ENCODE measurements at regions not wholly inside any gene's neighbourhood (a gene's known extent, or its start where the extent isn't known, plus 50 kb on each side); places are given as distances from the start of the nearest gene placed in this dataset.
"Not testable (repeated sequence)": the region's sequence is repeated elsewhere in the genome, so short reads cannot be mapped to it uniquely, and the experiment has no call there.

DNA sequence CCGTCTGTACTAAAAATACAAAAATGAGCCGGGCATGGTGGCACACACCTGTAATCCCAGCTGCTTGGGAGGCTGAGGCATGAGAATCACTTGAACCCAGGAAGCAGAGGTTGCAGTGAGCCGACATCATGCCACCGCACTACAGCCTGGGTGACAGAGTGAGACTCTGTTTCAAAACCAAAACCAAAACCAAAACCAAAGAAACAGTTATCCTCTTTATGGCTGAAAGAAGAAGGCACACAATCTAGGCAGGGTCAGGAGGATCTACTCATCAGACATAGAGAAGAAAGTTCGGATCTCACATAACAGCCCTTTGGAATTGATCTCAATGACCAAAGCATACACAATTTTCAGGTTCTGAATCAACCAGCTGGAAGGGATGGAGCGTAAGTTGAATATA lies 411.3 kb upstream of the SLC35B3 start:
- FAIRE-seq = not testable (repeated sequence)

DNA sequence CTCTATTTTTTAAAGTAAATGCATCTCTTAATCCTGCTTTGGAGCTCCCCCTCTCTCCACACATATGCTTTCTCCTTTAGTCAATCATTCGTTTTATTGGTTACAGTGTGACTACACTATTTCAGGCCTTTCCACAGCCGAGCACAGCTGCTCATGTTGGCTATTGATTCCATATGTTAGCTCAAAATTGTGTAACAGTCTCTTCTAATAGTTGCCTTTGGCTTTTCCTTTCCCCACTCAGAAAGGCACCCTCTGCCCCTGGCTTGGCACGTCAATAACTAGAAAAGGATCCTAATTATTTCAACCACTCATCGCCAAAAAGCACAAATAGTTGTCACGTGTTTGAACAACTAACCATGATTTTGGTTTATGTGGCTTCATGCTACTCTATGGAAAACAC lies 410.3 kb upstream of the SLC35B3 start:
- no peak for FAIRE-seq

DNA sequence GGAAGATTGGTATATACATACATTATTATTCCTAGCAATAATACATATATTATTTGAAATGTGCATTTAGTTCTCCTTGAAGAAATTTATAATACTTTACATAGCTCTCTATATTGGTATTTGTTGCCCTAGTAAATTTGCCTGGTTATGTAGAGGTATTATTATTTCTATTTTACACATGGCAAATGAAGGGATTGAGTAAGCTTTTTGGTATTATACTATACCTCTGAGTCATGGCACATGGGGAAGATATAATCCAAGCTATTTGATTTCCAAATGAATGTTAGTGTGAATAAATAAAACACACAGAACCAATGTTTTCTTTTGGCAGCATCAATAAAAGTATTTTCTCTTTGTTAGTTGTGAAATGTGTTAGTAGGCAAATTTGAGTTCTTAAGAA lies 409.6 kb upstream of the SLC35B3 start:
- no peak for FAIRE-seq

DNA sequence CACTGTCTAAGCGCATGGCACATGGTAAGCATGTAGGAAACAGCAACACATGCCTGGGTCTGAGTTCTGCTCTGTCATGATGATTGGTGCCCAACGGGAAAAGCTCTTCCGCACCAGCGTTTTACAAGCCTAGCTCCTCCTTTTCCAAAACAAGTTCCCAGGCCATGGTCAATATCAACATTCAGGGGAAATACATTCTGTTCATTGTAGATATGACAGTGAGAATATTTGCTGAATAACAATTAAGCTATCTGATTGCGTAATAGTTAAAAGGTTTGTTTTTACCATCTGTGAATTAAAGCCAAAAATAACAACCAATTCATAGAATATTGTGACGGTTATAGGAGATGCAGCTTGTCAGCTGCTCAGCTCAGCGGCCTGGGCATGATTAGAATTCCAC lies 404.3 kb upstream of the SLC35B3 start:
- no peak for FAIRE-seq

GRCh38 chr6:8837343-8837742 lies 402.0 kb upstream of the SLC35B3 start:
- no peak for FAIRE-seq

DNA sequence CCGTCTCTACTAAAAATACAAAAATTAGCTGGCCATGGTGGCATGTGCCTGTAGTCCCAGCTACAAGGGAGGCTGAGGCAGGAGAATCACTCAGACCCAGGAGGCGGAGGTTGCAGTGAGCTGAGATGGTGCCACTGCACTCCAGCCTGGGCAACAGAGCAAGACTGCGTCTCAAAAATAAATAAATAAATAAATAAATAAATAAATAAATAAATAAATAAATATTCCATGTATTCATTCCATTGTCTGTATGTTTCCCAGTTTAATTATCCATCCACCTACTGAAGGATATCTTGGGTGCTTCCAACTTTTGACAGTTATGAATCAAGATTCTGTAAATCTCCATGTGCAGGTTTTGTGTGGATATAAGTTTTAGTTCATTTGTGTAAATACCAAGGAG lies 397.4 kb upstream of the SLC35B3 start:
- not testable (repeated sequence) for FAIRE-seq

DNA sequence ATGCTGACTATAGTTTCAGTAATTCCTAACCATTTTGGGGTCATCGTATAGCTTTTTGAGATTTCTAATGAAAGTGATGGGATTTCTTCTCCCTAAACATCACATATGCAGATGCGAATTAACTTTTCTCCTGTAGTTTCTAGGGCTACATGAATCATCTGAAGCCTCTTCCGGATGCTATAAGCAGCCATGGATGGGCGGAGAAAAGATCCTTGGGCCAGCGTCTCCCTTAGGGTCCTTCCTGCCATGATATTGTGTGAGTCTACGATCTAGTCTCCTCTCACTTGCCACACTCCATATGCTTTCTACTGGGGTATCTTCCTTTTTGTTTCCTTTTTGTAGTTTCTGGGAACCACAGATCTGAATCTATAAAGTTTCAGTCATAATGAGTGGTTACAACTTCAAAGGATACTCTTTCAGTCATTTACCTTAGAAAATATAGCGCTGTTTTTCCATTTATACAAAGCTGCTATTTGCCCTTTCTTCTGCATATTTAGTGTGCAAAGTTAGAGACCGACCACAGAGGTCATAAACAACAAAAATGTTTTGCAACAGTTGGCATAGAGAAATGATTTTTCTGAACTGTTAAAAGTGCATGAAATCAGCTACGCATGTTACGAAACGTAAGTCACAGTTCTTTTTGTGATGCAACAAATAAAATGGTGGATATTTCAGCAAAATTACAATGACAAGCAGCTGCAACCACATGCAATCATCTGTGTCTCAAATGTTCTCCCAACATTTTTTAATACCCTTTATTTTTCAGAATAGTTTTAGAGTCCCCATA lies 396.2 kb upstream of the SLC35B3 start:
- no peak for FAIRE-seq

DNA sequence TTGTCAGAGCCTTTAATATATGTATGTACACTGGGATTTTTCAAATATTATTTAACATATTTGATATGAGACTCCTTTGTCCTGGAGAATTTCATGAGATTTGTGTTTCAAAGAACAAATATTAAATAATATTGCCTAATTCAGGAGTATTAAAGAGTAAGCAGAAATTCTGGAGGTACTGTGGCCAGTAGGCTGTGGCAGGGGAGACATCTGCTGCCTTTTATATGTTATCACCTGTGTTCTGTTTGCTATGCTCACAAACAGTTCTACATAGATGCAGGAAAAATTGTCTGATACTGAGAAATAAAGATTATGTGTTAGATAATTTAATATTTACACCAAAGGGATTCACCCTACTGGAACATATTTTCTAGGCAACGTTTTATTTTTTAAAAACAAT lies 395.4 kb upstream of the SLC35B3 start:
- no peak for FAIRE-seq

DNA sequence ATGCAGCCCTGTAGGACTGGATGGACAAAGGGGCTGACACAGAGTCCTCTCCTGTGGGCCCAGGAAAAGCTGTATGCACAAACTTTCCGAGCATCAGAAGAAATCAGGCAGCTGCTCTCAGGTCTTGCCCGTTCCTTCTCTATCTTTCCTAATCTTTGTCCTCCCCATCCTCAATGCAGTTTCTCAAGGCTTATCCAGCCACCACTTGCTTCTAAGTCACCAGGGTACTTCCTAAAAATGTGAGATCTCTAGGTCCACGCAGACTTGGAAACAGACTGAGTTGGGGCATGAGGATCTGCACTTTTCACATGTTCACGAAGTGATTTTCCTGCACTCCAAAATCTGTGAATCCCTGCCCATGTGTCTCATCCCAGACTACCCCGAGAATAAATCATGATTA lies 394.5 kb upstream of the SLC35B3 start:
- no peak for FAIRE-seq

DNA sequence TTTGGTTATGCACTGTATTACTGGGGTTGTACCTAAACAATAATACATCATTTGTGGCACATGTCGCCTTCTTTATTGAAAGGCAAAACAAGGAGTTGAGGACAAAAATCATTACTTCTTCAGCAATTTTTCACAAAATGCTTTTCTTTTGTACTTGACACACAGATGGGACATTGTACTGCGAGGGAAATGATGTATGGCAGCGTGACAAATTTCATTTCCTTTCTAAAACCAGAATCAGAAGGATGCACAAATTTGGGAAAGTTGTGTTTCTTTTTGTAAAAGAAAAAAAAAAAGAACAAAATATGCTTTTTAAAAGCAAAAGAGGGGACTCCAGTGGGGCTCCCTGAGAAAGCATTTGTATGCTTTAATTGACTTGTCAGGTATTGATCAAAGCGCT lies 394.0 kb upstream of the SLC35B3 start:
- FAIRE-seq = no peak

DNA sequence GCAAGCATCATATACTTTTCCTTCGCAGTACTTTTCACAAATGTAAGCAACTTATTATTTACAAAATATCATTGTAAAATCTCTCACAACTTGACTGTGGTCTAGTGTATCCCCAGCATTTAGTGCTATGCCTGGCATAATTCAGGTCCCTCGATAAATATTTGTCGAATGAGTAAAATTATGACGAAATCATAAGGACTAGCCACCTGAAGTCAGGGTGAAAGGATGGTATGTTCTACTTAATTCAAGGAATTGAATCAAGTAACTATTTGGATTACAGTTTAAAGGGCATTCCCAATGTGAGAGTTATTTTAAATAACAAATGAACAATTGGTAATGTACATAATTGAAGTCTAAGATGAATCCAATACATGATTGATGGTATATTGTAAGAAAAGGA lies 393.0 kb upstream of the SLC35B3 start:
- FAIRE-seq = no peak

GRCh38 chr6:8825726-8826125 lies 390.4 kb upstream of the SLC35B3 start:
- no peak for FAIRE-seq

DNA sequence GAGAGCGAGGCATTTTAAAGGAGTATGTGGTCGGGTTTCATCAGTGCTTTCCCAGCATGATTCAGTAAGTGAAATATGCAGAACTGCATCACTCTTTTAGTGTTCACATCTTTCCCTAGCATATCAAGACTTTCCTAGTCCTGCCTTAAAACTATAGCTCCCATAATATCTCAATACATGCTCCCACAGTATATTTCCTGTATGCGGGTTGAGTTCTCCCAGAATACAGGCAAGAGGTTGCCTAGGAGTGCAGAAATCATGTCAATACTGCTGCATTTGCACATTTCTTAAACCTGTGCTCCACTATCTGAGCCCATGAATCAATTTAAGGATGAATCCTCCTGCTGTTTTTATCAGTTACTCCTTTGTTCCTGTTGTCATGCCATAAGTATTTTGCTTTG lies 386.6 kb upstream of the SLC35B3 start:
- FAIRE-seq = no peak

GRCh38 chr6:8820313-8820712 lies 385.0 kb upstream of the SLC35B3 start:
- no peak for FAIRE-seq

GRCh38 chr6:8819446-8819845 lies 384.1 kb upstream of the SLC35B3 start:
- FAIRE-seq = no peak

GRCh38 chr6:8814440-8815000 lies 379.2 kb upstream of the SLC35B3 start:
- FAIRE-seq = no peak

- FAIRE-seq = no peak
Observed at GRCh38 chr6:8810325-8810724, 375.0 kb upstream of the SLC35B3 start.

GRCh38 chr6:8809662-8810061 lies 374.3 kb upstream of the SLC35B3 start:
- FAIRE-seq = no peak

GRCh38 chr6:8803181-8803760 lies 367.9 kb upstream of the SLC35B3 start:
- FAIRE-seq = no peak

DNA sequence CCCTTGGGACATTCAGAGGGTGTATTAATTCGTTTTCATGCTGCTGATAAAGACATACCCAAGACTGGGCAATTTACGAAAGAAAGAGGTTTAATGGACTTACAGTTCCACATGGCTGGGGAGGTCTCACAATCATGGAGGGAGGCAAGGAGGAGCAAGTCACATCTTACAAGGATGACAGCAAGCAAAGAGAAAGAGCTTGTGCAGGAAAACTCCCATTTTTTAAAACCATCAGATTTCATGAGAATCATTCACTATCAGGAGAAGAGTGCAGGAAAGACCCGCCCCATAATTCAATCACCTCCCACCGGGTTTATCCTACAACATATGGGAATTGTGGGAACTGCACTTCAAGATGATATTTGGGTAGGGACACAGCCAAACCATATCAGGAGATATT lies 367.1 kb upstream of the SLC35B3 start:
- FAIRE-seq = not testable (repeated sequence)

DNA sequence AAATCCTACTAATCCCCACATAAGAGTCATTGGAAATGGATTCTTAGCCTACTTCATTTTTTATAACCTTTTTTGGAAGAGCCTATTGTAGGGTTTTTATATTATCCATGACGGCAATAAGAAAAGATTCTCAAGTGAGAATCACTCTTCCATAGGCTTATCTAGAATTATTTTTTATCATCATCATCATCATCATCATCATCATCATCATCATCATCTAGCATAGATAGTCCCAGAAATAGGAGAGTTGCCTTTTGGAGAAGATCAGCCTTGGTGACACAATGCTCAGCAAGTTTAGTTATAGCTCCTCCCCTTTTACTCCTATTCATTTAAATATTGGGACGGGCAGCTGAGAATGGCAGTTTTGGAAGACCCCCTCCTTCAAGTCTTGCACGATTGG lies 359.1 kb upstream of the SLC35B3 start:
- no peak for FAIRE-seq

DNA sequence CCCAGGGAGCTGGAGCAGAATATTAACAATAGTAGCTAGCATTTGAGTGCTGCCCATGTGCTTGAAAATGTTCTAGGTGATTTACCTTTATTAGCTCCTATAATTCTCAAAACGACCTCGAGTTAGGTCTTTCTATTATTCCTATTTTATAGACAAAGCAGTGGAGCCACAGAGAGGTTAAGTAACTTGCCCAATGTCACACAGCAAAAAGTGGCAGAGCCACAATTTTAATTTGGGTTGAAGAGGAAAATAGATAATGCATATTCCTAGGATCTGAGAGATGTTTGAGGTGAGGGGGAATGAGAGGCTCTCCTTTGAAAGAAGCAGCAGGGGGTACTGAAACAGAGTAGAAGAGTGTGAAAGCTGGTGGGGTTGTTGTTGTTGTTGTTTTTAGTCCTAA lies 354.5 kb upstream of the SLC35B3 start:
- no peak for FAIRE-seq

DNA sequence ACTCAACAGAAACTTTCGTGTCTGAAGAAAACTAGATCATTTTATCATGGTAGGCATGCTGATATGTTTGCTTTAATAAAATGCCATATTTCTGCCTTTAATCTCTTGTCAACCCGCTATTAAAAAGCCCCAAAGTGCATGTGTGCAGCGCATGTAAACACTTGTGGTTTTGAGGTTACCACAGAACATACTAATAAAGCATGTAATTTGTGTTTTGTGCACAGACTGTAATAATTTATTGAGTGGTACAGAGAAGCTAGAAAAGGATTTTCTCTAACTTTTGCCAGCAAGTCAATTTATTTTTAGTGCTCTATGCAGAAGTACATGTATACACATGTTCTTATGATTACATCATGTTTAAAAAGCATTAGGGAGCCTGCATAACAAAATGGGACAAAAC lies 349.9 kb upstream of the SLC35B3 start:
- FAIRE-seq = no peak

DNA sequence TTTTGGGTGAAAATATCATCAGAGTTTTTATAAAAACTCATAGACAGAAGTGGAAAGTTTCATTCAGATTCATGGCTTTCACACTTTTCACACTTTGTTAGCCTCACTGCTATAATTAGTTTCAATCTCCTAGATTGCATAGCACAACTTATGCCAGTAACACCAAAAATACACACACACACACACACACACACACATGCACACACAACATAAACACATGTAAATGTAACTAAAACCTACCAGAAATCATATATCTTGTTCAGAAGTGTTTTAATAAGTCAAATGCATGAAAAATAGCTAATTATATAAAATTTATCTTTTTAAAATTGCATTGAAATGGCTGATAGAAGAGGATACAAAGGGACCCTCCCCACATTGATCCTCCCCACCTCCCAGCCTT lies 347.8 kb upstream of the SLC35B3 start:
- FAIRE-seq = no peak

DNA sequence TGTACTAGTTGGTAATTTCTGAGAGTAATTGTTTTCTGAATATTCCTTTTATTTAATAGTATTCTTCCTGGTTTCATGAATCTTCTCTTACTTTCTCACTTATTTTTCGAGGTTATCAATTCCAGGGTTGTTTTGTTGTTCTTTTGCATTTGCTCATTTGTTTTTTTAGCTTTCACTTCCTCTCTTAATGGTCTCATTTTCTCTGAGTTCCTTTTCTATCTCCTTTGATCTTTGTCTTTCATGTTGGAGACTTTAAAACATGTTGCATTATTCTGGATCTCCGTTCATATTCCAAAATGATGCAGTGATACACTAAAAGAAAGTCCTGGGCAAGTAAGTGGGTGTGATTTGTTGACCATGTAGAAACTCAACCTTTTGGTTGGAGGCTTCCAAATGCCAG lies 345.3 kb upstream of the SLC35B3 start:
- FAIRE-seq = no peak

All from A204.1 (cell line).